ENCODE measurements at regions not wholly inside any gene's neighbourhood (a gene's known extent, or its start where the extent isn't known, plus 50 kb on each side); places are given as distances from the start of the nearest gene placed in this dataset.

DNA sequence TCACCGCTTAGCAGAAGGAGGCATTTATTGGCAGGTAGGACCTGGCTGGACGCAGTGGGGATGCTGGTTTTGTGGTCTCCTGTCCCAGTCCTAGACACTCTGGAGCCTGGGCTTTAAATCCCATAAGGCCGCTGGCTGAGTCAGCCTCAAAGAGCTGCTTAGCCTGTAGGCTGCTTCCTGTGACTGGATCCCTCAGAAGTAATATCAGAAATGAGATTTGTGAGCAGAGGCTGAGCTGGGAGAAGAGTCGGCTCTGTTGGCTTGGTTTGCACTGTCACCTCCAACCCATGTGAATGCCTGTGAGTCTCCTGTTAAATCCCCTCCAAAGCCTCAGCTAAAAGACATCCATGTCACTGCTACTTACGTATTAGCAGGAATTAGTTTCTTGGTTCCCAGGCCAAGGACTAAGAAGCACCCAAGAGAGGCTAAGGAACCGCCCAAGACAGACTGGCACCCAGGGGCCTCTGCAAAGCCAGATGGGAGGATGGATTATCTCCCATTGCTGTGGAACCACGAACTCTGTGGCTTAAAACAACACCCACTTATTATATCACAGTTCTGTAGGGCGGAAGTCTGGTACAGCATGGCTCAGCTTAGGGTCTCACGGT lies 289.4 kb downstream of the CDC5L start:
- DNase-seq (ENCODE audit: low read depth), result peak; percentile 57

DNA sequence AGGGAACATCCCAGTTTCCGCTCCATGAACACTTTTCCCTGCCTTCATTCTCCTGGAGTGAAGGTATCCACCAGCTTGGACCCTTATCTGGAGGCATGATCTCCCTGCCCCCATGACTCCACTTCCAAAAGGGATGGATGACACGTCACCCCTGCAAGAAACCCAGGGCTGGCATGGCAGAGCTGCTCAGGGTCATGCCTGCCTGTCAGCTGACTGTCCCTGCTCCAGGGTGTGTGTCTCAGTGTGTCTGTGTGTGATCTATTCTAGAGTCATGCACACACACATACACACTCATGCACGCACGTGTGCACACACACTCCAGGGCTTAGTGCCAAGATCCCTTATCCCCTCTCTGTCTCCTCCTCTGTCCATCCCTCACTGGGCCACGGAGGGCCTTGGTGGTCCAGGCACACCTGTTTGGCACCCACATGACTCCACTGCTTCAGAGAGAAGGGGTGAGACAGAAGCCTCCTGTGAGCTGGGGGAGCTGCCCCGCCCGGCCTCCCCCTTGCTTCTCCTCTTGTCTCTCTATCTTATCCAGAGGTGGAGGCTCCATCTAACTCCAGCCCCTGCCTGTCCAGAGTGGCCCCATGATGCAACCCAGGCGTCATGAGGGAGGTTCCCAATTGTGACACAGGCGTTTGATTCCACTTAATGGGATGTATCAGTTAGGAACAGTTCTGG lies 290.9 kb downstream of the CDC5L start:
- no peak for DNase-seq (ENCODE audit: low read depth)

- no peak for DNase-seq (ENCODE audit: low read depth)
These were observed 292.1 kb downstream of the CDC5L start for GRCh38 chr6:44679438-44680201.

- DNase-seq (ENCODE audit: low read depth), result no peak
These were observed 292.8 kb downstream of the CDC5L start for GRCh38 chr6:44680202-44680720.

DNA sequence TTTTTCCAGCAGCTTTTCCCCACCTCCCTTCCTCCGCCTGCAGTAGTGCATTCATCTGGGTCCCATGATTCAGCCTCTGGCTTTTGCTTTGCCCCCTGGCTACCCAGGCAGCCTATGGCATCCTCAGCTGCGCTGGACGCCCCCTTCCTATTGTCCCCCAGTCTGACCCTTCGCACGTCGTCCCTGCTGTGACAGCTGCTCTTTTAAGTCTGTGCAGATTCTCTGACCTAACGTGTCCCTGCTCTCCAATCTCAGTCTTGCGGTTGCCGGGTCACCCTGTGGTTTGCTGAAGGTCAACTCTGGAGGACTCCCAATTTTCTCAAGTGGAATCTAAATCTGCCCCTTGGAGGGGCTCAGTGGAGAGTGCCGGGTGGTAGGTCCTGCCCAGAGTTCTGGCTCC lies 294.3 kb downstream of the CDC5L start:
- DNase-seq (ENCODE audit: low read depth), result peak; percentile 29

DNA sequence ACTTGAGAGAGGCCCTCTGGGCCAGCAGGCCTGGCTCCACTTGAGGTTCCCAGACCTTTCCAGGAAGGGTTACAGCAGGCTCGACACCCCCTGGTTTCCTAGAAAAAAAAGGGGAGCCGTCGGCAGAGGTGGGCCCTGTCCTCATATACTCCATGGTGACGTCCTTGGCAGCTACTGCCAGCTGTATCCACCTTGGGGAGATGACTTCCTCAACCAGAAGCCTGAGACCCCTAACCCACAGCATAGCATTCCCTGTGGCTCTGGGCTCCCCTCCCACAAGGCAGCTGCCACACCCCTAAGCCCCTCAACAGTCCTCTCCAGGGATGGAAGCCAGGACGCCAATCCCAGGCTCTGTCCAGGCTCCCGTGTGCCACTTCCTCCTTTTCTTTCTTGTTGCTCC lies 294.8 kb downstream of the CDC5L start:
- DNase-seq (ENCODE audit: low read depth), result no peak

DNA sequence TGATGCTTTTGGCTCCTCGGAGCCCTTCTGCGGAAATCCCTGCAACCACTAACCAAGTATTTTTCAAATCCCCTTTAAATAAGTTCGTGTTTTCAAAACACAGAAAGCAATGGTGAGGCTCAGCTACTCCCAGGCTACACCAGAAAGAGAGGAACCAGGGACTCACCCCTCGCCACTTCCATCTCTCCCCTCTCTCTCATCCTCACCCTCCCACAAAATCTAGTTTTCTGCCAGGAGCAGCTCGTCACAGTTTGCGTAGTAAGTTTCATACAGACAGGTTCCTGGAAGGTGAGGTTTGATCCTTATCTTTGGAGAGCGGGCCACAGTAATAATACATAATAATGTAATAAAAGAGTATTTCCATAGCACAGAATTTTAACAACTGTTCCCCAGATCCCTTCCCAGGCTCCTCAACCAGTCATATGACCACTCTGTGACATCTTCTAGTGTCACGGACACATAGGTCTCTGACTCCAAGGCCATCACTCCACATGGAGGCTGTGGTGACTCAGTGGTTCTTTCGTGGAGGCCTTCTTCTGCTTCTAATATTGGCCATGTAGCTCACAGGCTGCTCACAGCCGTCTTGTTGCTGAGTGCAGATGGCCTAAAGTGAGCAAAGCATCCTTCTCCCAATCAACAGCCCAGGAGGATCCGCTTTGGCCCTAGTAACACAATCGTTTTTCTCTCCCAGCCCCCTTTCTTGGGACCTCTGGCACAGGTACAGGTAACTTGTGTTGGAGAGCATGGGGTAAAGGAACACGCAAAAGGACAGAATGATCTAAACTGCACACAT lies 295.7 kb downstream of the CDC5L start:
- no peak for DNase-seq (ENCODE audit: low read depth)

GRCh38 chr6:44685213-44685612 lies 297.7 kb downstream of the CDC5L start:
- no peak for DNase-seq (ENCODE audit: low read depth)

DNA sequence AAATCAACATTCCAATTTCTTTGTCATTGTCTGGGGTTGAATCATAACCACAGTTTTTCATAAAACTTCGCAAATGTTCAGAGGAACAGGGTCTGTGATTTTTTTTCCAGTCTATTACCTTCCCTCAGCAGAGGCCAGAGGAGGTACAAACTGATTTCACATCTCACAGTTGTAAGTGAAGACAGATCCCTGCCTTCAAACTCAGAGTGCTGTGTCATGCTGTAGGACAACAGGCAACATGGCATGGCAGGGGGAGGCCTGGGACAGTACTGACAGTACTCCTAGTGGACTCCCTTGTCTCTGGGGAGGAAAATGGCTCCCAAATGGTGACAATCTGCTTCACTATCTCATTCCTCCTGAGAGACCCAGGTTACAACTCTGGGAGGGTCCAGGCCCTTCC lies 308.6 kb downstream of the CDC5L start:
- peak; percentile 37 for DNase-seq (ENCODE audit: low read depth)

GRCh38 chr6:44696686-44697085 lies 309.2 kb downstream of the CDC5L start:
- DNase-seq (ENCODE audit: low read depth), result no peak

- DNase-seq (ENCODE audit: low read depth), result no peak
These were observed 309.8 kb downstream of the CDC5L start for GRCh38 chr6:44697327-44697726.

- DNase-seq (ENCODE audit: low read depth), result no peak
These were observed 311.1 kb downstream of the CDC5L start for GRCh38 chr6:44698602-44699001.

GRCh38 chr6:44699082-44699481 lies 311.6 kb downstream of the CDC5L start:
- DNase-seq (ENCODE audit: low read depth), result no peak

DNA sequence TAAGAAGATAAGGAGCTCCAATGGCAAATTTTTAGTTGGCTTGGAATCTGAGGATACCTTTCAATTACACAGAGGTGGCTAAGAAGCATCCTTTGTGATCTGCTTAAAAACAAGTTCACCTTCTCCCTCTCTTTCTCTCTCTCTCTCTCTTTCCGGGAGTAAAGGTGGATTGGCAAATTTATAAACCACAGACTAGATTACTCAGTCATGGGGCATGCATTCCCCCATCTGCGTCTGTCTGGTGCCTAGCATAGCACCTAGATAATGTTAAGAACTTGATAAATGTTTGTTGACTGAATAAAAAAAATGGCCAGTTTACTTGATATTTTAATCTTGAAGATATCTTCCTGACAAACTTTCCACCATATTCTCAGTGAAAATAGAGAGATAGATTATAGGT lies 312.3 kb downstream of the CDC5L start:
- no peak for DNase-seq (ENCODE audit: low read depth)

GRCh38 chr6:44700422-44700821 lies 312.9 kb downstream of the CDC5L start:
- no peak for DNase-seq (ENCODE audit: low read depth)

GRCh38 chr6:44701038-44701636 lies 313.6 kb downstream of the CDC5L start:
- no peak for DNase-seq (ENCODE audit: low read depth)

- DNase-seq (ENCODE audit: low read depth), result peak; percentile 65
These were observed 314.2 kb downstream of the CDC5L start for GRCh38 chr6:44701637-44702101.

DNA sequence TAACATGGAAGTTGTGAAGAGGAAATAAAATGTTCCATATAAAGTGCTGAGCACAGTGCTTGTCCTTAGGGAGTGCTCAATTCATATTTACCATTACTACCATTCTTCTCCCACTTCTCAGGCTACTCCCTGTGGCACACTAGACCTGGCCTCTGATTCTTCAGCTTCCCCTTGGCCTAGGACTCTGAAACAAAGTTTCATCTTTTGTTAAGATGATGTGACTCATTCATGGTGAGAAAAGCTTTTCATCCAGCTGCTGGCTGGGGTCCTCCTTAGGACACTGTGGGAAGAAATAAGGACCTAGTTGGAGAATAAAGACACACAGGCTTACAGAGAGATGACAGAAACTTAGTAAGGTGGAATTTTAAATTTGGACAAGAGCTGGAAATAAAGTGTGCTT lies 314.8 kb downstream of the CDC5L start:
- peak; percentile 41 for DNase-seq (ENCODE audit: low read depth)

DNA sequence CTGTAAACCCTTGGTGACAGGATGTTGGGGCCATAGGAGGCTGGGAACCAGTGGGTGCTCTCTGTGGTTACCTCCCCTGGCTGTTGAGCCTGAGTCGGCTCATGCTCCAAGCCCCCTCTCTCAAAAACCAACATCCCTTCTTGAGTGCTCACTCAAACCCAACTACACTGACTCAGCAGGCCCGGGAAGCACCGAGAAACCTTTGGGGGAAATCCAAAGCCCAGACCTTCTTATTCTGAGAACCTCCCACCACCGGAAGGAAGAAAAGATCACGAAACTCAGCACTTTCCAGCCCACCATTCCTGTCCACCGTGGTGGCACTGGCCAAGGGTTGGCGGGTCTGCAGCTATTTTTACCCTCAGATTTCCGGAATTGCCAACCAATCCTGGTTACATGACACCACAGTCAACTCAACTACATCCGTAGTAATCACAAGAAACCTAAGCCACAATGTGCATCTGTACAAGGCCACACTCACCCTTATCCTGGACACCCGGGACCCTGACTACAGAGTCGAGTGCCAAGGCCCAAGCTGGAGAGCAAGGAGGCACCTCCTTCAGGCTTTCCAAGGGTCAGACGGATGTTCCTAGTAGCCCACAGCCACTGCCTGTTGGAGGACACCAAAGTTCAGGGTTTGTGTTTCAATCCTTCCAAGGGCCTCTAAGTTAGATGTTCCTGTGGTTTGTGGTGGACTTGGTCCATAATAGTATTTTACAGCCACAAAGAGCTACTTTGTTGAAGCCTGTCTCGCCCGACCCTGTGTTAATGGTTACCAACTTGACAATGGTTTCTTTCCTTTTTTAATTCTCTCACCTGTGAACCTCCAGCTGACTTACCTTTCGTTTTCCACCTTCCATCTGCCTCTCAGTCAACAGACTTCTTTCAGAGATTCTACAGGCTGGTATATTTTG lies 317.0 kb downstream of the CDC5L start:
- no peak for DNase-seq (ENCODE audit: low read depth)

DNA sequence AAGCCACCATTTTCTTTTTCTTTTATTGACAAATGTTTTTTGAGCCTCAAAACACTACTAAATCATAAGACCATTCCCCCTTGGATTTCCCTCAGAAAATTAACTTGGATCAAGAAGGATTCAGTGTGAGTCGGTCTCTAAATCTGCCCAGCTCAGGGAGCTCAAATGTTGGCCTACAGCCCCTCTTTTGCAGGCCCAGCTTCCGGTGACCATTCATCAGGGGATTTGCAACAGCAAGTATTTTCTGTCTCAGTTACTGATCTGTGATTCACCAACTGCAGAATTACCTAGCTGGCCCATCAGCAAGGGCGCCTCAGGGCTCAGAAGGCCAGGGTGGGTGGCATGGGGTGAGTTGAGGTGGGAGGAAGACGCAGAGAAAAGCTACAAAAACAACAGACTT lies 318.1 kb downstream of the CDC5L start:
- DNase-seq (ENCODE audit: low read depth), result no peak

Measured in Daoy (cell line).